Esophagus squamous epithelium (tissue), 4 donors: ENCODE measurements at regions not wholly inside any gene's neighbourhood (a gene's known extent, or its start where the extent isn't known, plus 50 kb on each side); places are given as distances from the start of the nearest gene placed in this dataset.

ENCODE experiments used
- CTCF ChIP-seq, 6 experiments: fragments of 450-650 bp in 4 of 6; fragments of 200-600 bp in 2 of 6; sonication (generic) in 2 of 6; IDR thresholded peaks; one replicate each; pipeline ENCODE4 v1.5.1; 2016 to 2019; ENCODE audit warnings: antibody characterized with exemption in 6 of 6, mild to moderate bottlenecking in 4 of 6, moderate library complexity in 4 of 6
- POLR2A ChIP-seq, 4 donors: fragments of 450-650 bp; IDR thresholded peaks; one replicate each; pipeline ENCODE4 v1.6.1; 2017; ENCODE audit warnings: antibody characterized with exemption in 4 of 4, mild to moderate bottlenecking in 4 of 4, moderate library complexity in 3 of 4

DNA sequence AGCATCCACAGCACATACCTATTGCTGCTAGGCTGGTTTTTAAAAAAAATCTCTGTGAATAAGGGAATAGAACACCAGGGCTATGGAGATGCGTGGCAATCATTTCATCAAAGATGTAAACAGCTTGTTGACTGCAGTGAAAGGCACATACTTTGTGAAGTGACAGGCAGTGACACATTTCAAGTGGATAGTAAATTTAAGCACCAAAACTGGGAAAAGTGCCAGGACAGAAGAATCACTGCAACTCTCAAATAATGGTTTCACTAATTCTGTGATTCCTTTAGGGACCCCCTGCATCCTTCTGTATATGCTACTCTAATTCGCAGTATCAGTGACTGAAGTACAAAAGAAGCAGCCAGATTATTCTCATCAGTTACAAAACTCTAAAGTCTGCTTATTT, 145.2 kb upstream of the KLF14 start:
- TF ChIP-seq CTCF (IDR thresholded peaks at IDR 0.05): no peak
- no peak for TF ChIP-seq POLR2A (IDR thresholded peaks at IDR 0.05)
